ENCODE measurements at regions not wholly inside any gene's neighbourhood (a gene's known extent, or its start where the extent isn't known, plus 50 kb on each side); places are given as distances from the start of the nearest gene placed in this dataset.

GRCh38 chr4:3683077-3683743 is 83.0 kb upstream of the ADRA2C start:
- DNase-seq, result no peak

GRCh38 chr4:3682236-3683076 is 83.7 kb upstream of the ADRA2C start:
- DNase-seq, result no peak

DNA sequence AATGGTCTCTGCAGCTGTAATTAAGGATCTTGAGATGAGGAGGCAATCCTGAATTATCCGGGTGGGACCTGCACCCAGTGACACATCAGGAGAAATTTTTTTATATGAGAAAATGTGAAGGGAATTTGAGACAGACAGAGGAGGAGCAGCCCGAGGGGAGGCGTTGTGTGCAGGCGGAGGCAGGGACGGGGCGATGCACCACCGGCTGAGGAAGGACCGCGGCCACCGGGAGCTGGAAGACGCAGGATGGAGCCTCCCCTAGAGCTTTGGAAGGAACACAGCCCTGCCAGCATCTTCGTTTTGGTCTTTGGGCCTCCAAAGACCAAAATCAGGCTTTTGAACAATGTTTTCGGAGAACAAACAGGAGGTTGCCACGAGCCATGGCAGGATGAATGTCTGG is 85.0 kb upstream of the ADRA2C start:
- DNase-seq, result no peak

- no peak for DNase-seq
Measured at GRCh38 chr4:3680656-3681055, 85.5 kb upstream of the ADRA2C start.

DNA sequence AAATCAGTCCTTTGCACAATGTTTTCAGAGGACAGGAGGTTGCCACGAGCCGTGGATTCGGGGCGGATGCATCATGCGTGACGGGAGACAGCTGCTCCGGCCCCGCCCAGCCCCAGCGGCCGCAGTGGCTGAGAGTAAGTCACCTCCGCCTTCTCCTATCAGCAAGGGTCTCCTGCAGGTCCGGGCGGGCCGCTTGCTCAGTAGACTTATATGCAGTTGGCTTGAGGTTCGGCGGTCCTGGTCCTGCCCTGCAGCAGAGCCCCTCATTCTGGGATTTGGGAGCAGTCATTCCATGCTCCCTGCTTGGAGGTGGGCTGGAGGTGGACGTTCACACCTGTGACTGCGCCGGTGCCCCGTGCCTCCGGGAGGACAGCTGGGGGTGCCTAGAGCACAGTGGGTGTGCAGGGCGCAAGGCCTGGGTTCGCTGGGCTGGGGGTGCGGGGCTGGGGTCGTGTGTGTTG is 86.3 kb upstream of the ADRA2C start:
- peak; percentile 62 for DNase-seq

DNA sequence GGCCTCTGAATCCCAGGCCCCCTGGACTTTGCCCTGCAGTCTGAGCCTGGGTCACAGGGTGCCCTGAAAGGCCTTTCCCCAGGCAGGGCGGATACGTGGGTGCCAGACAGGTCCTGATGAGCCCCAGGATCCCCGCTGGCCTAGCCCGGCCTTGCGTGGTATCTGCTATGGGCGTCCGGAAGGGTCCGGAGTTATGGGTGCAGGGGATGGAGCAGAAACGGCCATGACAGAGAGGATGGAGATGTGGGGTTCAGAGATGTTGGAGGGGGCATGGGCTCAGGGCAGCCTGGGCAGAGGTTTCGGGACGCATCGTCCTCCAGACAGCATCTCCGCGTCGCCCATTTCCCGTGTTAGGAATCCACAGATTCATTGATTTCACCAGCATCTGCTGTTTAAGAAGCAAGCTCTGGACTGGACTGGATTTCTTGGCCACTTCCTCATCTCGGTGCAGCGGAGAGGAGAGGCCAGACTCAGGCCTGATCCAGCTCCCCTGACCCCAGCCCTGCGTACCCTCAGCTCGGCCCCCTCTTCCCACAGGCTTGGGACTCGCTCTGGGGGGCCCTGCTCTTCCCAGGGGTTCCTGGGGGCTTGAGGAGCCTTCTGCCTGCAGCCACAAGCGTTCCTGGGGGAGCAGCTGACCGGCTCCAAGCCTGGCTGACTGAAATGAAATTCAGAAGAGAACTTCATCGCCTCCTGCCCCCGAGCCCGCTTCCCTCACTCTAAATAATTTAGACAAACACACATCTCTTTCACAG is 86.9 kb upstream of the ADRA2C start:
- peak; percentile 12 for DNase-seq

DNA sequence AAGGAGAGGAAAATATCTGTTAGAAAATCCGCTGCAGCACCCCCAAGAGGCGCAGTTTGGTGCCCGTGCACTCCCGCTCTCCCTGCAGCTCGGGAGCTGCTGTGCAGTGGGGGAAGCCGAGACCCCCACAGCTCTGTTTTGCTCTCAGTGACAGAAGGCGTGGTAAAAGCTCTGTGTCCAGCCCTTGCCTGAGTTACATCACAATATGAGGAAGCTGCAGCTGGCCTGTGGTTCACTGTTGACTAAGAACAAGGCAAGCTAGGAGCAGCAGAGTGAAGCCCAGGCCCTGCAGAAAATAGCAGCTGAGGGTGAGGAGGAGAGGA is 88.5 kb upstream of the ADRA2C start:
- no peak for DNase-seq

- DNase-seq, result no peak
Measured at GRCh38 chr4:3676907-3677747, 89.1 kb upstream of the ADRA2C start.

DNA sequence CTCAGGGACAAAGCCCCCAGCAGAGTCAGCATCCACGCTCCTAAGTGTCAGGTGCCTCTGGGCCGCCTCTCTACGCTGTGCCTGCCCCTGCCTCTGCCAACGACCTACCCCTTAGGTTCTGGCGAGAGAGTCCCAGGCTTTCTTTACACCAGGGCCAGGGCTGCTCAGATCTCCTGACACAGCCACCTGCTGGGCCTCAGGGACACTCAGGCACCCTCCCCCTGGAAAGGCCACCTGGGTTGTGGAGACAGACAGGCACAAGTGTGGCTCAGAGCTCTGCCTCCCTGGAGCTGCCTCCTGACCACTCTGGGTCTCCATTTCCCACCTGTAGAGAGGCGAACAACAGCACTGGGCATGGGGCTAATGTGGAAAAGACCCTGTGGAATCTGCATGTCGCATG is 90.0 kb upstream of the ADRA2C start:
- no peak for DNase-seq

- DNase-seq, result no peak
Measured at GRCh38 chr4:3675251-3676115, 90.7 kb upstream of the ADRA2C start.

DNA sequence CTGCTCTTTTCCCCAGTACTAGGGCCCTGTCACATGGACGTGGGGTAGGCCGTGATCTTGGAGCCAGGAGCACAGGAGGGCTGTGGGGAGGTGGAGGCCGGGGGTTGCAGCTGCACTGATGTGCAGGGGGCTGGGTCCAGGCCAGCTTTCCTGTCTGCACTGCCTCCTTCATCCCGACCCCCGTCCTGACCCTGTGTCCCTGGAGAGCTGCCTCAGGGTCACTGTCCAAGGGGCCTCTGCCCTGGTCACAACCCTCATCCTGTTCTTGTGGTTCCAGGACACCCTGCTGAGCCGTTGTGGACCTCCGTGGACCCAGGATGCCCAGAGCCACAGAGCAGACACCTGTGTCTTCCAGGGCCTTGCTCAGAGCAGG is 91.7 kb upstream of the ADRA2C start:
- DNase-seq, result no peak

DNA sequence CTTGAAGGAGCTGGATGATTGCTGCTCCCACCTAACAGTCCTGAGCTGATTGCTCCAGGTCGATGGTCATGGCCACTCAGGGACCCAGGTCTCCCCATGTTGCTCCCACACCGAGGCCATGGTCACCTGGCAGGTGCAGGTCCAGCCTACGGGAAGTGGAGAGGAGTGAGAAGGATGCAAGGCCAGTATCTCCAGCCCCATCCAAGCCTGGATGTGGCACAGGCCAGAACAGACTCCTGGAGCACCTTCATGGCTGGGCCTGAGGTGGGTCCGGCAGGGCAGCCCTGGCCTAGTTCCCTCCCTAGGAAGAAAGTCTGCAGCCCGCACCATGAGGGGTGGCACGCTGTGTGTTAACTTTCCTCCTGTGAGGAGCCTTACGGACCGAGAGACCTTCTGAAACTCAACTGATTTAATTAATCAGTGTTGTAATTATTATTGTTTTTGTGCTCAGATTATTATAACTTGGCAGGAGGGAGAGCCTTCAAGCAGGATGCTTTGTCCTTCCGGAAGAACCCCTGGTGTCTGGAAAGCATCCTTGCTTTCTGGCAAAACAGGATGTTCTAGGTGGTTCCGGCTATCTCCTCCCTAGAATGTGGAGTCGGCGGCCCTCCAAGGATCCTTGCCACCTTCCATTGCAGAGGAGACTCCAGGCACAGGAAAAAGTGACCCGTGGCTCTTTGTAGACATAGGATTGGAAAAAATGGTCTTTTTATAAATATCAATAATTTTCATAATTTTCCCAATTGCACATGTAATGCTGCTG is 92.3 kb upstream of the ADRA2C start:
- no peak for DNase-seq

DNA sequence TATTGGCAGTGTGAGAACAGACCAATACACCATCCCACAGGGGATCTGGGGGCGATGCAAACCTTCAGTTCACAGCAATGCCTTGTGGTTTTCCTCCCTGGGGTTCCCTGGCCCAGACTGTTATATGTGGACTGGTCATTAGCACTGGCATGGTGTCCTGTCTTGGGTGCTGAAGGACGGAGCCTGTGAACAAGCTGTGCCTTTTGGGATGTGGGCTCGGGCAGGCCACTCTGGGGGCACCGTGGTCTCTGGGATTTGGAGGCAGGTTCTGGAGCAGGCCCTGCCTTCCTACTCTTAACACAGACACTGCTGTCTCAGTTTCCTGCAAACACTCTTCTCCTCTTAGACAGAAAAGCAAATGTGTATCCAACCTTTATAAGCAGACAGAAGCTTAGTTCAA is 93.0 kb upstream of the ADRA2C start:
- DNase-seq, result no peak

- DNase-seq, result no peak
Measured at GRCh38 chr4:3672465-3672831, 93.7 kb upstream of the ADRA2C start.

DNA sequence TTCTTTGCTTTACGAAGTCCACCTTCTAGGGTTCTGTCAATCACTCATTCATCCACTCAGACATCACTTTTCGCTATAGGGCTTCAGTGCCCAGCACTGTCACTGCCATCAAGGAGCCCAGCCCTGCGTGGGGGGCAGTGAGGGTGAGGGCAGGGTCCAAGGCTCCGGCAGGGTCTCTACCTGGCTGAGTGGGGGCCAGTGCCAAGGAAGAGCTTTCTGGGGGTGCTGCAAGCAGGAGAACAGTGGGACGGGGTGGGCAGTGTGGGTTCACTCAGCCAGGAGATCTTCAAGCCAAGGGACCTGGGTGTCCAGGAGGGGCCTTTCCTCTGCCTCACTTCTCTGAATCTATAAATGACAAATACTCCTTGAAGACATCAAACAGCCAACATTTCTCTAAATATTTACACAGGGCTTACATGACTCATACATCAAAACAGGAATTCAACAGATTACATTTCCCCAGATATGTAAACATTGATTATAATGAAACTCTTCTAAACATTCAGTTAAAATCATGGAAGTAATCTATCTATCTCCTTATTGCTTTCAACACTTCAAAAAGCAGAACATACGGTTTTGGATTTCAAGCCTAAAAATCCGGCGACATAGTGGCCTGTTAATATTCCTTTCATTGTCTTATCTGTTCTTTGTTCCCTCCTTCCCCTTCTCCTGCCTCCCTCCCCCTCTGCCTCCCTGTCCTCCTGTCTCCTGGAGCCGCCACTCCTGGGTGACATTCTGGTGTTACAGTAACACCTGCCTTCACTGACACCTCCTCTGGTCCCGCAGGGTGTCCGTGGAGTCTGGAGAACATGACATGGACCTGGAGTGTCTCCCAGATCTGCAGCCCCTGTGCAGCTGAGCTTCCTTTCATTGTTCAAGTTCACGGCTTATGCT is 94.4 kb upstream of the ADRA2C start:
- DNase-seq, result no peak

DNA sequence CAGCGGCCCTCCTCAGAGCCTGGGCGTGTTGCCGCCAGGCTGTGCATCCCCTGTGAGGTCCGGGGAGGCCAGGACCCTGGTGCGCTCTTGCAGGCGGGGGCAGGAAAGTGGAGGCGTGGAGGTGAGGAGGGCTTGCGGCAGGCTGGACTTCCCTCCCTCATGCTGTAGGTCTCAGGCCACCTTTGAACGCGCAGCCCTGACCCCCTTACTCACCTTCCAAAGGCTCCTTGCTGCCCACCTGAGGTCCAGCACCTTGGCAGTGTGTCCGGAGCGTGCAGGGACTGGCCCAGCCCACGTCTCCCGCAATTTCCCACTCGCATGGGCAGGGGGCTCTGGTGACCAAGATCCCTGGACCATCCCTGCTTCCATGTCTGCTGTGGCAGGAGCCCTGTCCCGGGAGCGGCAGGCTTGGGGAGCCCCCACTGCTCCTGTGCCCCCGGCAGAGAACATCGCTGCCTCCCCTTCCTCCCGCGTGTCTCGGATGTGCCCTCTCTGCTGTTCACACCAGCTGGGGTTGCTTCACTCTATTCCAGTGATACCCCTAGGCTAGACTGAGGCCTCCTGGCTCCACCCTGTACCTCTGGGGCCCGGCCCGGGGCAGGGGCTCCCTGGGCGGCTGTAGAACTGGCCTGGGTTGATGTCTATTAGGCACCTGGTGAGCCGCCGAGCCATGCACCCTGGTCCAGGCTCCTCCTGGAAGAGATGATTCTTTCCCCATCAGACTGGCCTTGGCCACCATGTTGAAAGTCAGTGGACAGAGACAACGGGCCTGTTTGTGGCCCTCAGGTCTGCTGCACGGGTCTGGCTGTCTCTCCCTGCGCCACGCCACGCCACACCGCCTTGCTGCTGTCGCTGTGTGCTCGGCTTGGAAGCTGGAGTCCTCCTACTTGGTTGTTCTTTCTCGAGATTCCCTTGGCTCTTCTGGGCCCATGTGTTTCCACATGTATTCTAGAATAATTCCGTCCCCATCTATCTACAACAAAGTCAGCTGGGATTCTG is 95.4 kb upstream of the ADRA2C start:
- DNase-seq, result no peak

DNA sequence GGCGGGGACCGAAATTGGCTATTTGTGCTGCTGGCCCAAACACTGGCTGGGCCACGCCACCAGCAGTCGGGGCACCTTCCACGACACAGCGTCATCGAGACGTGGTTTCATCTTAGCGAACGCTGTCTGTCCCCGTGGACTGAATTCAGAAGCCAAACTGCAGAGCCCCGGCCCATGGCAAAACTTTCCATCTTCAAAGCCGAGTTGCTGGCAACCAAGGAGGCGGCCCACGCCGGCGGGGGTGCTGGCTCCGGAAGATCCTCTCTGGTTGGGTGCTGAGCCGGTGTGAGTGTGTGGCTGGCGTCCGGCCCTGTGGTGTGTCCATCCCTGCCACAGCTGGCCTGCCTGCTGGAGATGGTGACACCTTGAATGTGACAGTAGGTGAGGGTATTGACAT is 96.6 kb upstream of the ADRA2C start:
- no peak for DNase-seq

DNA sequence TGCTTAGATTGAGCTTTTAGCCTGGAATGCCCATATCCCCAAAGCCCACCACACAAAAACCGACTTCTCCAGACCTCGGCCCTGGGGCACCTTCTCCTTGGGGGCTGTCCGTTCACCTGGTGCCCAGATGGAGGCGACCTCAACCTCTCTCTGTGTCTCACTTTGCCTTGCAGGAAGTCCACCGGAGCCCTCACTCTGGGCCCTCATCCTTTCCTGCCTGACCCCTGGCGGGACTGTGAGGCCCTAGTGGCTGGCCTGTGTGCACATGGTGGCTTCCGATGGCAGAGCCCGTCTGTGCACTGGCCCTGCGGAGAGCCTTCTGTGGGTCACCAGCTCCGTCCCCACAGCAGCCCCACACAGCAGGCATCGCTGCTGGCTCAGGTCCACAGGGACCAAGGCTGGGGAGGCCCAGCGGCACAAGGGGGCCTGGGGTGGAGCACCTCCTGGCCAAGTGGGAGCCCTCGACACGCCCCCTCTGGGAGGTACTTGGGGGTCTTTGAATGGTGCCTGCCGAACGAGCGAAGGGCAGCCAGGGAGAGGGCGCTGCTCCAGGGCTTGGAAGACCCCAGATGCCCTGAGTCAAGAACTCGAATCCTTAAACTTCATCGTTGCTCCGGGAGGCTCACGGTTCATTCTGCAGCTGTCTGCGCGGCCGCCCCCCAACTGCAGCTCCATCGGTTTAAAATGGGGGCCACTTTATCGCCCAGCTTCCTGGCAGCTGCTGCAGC is 97.2 kb upstream of the ADRA2C start:
- DNase-seq, result no peak

Measured in DMS79 treated with DMSO at 0.1 percent for 48 hours (cell line).